Fibroblast of skin of scalp (primary cell): ENCODE measurements at regions not wholly inside any gene's neighbourhood (a gene's known extent, or its start where the extent isn't known, plus 50 kb on each side); places are given as distances from the start of the nearest gene placed in this dataset.
"Not testable (repeated sequence)": the region's sequence is repeated elsewhere in the genome, so short reads cannot be mapped to it uniquely, and the experiment has no call there.

ENCODE experiments used
- DNase-seq: peaks from one replicate; pipeline ENCODE4 v3.0.0-alpha.2; 2013

DNA sequence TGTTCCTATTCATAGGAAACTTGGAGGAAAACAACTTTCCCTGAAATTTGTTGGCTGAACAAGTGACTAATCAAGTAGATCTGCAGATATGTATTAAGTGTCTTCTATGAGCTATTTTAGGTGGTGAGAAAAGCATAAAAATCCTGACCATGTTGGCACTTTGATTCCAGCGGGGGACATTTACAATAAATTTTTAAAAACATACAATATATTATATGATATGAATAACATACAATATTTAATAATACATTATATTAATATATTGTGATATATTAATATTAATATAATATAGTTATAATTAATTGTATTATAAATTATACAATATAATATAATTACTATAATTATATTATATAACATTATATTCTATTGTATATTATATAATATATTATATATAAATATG lies 362.9 kb upstream of the SOX9 start:
- no peak for DNase-seq

DNA sequence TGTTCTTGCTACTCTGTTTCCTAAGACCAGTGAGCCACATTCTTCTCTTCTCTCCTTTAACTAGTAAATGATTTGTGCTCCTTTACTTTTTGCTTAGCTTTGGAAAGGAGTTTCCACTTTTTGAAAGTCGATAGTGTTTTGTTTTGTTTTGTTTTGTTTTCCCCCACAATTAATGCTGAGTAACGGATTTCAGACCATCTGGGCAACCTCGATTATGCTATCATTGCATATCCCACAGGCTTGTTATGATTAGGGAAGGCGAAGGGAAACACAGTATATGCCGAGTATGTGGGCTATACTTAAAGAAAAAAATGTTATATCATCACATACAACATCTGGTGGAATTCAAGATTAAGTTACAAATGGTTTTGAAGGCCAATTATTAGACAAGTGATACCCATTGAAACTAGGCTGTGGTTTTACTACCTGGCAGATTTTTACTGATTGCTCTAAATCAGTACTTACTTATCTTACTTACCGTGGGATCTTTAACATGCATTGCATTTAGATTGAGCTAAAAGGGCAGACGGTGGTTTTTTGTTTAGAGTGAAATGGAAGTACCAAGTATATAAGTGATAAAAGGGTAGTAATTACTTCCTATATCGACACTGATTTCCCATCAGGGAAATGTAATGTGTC lies 361.3 kb upstream of the SOX9 start:
- no peak for DNase-seq

DNA sequence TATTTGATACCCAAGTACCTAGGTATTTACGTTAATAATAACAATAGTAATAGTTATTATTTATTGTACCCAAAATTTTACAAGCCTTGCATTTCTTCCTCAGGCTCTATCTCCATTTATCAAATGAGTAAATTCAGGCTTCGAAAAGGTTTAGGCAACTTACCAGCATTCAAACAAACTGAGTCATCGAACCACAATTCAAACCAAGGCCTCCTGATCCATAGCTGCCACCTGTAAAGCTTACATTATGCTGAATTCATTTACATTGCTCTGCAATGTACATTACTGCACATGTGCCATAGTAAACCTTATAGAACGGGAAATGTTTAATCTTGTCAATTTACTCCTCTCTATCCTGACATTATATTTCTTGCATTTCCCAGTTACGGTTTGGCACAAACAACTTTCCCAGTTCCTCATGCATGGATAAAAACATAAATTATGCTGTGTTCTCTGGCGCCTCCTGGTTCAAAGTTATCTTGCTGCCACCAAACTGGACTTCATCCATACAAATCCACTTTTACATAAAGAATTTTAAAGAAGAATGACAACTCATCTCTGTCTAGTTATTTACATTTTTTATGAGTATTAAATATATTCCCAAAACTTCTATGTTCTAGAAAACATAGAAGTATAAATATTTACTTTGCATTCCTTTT lies 360.6 kb upstream of the SOX9 start:
- no peak for DNase-seq

DNA sequence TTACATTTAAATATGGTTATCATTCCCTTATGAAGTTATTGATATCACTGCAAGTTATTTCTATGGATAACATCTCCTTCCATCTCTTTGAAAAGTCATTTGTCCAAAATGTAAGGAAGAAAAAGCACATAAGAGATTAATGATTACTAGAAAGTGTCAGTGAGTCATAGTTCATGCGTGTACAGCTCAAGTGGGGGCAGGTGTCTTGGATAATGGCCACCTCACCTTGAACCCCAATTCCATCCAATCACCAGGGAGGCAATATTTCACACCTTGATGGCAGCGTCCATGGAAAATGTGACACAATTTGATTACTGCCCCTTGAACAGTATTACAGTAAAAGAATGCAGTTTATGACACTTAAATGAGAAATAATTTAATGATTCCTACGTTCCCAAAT lies 358.3 kb upstream of the SOX9 start:
- DNase-seq: no peak

DNA sequence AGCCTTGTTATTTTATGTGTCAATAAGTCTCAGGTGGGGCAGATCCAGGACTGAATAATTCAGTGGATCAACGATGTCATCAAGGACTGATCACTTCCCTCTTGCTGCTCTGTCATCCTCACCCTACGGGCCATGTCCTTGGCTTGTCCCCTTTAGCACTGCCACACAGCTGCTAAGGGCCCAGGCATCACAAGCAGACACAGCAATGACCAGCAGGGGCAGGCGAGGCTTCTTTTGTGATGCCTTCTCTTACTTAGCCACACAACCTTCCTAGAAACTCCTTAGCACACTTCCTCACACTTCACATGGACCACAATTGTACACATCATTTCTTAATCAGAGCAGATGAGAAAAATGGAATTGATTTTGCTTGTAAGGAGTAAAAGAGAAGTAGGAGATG lies 356.3 kb upstream of the SOX9 start:
- DNase-seq: peak; percentile 4

DNA sequence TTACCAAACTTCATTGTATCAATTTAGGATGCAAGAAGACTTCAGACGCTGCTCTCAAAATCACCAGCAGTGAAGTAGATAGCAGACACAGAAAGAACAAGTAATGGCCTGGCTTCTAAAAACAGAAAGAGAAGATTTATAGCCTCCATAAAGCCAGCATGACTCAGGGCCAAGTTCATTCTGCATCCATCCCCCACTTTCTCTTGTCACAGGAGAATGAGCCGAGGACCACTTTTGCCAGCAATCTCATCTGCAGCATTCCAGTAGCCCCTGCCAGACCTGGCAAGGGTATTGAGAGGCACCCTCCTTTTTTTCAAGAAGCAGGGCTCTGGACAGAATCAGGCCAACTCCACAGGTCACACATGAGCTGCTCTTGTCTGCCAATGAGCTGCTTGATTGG lies 355.4 kb upstream of the SOX9 start:
- no peak for DNase-seq

DNA sequence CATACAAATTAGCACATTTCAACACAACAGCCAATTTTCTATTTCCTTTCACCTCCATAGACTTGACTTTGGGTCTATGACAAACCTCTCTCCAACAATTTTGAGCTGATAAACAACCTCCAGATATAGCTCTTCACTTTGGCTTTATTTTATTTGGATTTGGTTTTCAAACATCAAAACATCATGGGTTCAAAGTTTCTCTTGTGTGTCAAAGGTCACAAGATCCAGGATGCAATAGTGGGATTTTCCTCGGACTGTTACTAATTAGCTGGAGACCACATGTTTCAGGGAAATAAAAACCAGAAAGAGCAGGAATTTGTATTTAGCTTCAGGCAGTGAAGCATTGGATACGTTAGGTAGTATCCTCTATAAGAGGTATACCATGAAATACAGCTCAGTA lies 351.0 kb upstream of the SOX9 start:
- no peak for DNase-seq

DNA sequence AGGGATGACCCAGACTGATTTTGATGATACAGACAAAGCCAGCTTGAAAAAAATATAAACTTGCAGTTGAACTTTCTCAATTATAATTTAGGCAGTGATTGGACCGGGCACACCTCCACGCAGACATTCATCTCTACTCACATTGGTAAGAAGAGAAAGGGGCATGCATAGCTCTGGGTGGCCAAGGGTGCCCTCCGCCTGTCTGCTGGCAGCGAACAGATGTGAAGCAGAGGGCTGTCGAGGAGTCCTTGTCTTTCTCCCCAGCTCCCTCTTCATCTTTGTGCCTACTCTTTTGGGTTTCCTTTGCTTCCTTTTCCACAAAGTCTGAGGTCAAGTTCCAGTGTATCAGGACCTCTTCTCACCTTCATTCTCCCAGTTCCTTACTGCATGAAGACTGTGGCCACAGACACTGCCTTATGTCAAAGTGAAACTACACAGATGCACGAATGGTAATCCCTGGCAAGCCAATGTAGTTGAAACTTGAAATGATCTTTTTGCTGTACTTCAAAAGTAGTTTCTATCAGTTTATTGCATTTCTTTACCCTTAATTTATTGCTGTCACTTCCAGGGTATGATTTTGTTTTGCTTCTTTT lies 343.7 kb upstream of the SOX9 start:
- DNase-seq: no peak

DNA sequence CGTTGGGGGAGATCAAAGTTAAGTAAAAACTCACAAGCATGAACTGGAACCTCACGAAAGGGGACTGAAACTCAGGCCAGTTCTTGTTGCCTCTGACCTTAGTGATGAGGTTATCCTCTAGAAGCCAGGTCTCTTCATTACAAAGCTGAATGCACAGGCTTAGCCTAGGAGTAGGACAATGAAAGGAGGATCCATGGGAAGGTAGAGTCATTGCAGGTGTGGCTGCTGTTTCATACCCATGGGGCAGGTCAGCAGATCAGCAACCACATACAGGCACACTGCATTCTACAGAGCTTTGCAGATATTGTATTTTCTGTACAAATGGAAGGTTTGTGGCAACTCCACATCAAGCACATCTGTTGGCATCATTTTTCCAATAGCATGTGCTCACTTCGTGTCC lies 341.3 kb upstream of the SOX9 start:
- DNase-seq: no peak

DNA sequence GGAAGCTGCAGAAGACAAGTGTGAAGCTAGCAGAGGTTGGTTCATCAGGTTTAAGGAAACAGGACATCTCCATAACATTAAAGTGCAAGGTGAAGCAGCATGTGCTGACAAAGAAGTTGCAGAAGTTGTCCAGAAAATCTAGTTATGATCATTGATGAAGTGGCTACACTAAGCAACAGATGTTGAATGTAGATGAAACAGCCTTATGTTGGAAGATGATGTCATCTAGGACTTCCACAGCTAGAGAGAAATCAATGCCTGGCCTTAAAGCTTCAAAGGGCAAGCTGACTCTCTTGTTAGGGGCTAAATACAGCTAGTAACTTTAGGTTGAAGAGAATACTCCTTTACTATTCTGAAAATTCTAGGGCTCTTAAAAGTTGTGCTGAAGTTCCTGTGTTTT lies 340.2 kb upstream of the SOX9 start:
- DNase-seq: no peak

DNA sequence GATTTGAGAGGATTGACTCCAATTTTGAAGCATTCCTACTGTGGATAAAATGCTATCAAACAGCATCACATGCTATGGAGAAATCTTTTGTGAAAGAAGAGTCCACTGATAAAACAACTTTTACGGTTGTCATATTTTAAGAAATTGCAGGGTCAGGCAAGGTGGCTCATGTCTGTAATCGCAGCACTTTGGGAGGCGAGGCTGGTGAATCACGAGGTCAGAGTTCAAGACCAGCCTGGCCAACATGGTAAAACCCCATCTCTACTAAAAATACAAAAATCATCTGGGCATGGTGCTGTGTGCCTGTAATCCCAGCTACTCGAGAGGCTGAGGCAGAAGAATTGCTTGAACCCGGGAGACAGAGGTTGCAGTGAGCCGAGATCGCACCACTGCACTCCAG lies 338.8 kb upstream of the SOX9 start:
- DNase-seq: not testable (repeated sequence)

DNA sequence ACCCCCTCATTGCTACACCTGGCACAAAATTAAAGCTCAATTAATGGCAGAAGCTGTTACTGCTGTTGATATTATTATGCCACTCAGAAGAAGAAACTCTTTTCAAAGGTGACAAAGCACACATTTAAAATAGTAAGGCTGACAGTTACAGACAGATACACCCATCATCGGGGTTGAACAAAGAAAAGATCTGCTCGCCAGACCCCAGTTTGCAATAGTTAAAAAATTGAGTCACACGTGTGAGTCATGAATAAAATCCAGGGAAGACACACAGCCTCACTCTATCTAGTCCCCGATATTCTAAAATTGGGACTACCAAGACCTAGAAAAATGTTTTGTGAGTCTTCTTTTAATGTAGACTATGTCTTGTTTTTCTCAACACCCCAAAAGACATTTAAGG lies 330.0 kb upstream of the SOX9 start:
- DNase-seq: peak; percentile 24

DNA sequence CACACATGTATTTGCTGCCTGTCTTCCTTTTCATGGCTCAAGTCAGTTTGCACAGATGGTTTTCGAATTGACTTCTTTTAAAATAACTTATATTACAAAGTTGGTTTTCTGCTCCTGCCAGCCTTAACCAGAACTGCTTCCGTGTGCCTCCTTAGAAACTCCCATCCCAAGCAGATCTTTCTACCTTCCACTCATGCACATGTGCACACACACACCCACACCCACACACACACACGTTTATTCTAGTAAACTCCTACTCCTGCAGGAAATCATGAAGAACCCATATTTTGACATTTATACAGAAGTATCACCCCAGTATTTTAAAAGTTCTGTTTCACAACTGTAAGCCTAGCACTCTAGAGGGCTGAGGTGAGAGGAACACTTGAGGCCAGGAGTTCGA lies 329.5 kb upstream of the SOX9 start:
- no peak for DNase-seq

DNA sequence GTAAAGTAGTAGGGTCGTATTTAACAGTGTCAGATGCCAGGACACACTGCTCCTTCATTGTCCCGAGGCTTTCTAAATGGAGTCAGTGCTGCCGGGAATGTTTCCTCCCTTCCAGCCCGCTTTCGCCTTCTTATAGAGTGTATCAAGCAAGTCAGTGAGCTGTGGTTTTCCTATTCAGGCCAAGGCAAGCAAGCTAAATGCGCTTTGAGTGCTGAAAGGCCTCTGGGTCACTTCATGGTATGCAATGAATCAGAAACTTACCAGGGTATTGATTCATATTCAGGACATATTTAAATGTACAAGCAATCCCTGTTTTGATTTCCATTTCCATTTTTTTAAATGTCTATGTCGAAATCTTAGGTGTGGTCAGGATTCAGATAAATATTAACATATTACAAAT lies 327.9 kb upstream of the SOX9 start:
- DNase-seq: peak; percentile 86

DNA sequence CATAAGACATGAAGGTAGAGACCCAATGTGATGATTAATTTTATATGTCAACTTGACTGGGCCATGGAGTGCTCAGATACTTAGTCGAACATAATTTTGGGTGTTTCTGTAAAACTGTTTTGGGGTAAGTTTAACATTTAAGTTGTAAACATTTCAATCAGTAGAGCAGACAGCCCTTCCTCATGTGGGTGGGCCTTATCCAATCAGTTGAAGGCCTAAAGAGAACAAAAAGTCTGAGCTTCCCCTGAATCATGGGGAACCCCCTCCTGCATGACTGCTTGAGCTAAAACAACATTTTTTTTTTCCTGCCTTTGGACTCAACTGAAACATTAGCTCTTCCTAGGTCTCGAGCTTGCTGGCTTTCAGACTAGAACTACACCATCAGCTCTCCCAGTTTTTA lies 327.3 kb upstream of the SOX9 start:
- DNase-seq: no peak

DNA sequence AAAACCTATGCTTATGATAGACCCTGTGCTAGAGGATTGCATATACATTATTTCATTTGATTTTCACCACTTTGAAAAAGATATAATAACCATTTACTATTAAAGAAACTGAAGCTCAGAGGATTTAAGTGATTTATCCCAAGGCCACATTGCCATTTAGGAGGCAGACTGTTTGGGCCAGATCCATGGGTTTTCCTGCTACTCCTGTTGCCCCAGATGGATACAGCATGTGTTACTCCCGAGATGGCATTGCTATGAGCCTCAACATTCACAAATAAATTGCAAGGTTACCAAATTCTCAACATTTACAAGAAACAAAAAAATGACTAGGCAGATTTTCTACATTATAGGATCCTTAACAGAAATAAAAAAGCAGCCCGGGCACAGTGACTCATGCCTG lies 322.1 kb upstream of the SOX9 start:
- no peak for DNase-seq

DNA sequence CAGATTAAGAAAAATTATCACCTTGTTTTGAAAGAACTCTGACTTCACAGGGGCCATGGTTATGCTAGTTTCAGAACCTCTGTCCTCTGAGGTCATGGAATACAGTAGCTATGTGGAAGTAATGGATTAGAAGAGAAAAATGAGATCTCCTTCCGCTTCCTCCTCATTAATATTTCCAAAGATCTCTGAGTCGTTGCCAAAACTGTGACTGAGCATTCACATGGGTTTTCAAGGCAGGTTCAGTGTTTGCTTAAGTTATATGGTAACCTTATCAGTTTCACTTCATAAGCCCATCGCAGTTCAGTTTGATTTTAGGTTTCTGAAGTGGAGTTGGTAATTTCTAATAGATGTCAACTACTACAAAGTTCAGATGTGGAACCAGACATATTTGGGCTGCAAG lies 321.2 kb upstream of the SOX9 start:
- DNase-seq: no peak

DNA sequence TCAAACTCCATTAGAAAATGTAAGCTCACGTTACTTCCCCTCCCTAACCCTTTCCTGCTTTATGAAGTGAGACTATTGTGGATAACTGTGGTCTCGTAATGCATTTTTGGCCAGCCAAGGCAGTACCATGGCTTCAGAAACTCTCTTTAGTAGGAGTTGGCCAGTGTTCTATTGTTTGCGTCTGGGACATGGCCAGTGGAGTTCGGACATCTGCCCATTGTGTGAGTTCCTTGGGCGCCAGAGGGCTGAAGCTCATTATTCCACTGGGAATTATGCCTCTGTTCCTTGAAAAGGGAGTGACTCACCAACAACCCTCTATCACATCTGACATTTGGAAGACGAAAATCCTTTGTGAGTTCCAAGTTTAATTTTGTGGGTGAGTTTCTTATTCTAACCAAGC lies 319.5 kb upstream of the SOX9 start:
- DNase-seq: no peak

DNA sequence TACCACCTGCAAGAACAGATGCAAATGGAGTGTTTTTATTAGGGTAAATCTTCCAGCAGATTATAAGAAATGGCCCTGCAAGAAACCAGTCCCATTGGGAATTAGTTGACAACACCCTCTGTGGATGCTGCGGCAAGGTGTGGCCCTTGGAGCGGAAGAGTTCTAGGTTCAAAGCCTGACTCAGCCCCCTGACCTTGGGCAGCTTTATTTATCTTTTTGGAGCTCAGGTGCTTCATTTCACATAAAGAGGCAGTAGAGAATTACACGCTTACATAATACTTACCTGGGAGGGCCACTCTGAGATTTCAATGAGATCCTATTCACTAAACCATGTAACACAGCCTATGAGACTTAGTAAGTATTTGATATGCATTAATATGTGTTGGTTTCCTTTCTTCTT lies 318.2 kb upstream of the SOX9 start:
- no peak for DNase-seq

DNA sequence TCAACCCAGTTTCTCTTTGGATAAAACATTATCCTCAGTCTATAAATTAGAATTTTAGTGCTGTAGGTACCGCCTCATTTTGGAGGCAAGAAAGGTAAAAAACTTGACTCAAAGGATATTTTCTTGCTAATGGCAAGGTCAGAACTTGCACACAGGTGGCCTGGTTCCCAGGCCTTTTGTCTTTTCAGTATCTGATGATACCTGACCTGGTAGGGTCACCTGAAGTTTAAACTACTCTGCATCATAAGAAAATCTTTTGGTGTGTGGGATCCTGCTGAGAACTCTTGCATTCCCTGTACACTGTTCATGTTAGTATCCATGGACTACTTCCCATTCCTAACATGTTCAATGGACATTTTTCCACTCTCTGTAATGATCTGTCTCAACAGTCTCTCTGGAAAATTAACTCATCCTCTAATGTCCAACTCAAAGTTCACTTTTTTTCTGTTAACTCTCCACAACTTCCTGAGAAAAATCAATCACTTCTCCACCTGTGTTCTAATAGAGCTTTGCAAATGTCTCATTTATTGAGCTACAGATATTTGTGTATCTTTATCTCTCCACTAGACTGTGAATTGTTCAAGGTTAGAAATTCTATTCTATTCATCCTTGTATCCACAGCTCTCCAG lies 317.1 kb upstream of the SOX9 start:
- no peak for DNase-seq

DNA sequence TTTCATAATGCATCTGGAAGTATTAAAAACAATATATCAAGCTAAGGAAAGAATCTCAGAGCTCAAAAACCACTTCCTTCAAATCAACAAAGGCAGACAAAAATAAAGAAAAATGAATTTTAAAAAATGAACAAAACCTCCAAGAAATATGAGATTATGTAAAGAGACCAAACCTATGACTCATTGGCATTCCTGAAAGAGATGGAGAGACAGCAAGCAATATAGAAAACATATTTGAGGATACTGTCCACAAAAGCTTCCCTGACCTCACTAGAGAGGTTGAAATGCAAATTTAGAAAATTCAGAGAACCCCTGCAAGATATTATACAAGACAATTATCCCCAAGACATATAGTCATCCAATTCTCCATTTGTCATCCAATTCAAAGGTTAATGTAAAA lies 311.3 kb upstream of the SOX9 start:
- peak; percentile 47 for DNase-seq

DNA sequence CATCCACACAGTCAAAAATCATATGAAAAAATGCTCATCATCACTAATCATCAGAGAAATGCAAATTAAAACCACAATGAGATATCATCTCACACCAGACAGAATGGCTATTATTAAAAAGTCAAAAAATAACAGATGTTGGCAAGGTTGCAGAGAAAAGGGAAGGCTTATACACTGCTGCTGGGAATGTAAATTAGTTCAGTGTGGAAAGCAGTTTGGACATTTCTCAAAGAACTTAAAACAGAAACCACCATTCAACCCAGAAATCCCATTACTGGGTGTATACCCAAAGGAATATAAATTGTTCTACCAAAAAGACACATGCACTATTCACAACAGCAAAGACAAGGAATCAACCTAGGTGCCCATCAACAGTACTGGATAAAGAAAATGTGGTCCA lies 307.0 kb upstream of the SOX9 start:
- peak; percentile 10 for DNase-seq

DNA sequence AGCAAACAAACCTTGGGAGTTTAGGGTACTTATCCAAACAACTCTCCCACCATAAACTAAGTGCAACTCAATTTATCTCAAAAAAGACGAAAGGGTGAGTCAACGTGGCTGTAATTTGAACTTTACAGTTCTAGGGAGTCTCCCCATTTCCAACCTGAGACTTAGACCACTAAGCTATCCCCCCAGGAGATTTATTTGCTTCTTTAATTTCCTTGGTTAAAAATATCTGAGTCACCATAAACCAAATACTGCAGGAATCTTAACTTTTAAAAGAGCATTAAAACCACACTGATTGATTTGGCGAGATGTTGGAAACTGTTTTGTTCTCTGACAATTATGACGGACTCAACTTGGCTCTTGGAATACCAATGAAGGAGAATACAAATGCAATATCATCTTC lies 299.3 kb upstream of the SOX9 start:
- peak; percentile 9 for DNase-seq

DNA sequence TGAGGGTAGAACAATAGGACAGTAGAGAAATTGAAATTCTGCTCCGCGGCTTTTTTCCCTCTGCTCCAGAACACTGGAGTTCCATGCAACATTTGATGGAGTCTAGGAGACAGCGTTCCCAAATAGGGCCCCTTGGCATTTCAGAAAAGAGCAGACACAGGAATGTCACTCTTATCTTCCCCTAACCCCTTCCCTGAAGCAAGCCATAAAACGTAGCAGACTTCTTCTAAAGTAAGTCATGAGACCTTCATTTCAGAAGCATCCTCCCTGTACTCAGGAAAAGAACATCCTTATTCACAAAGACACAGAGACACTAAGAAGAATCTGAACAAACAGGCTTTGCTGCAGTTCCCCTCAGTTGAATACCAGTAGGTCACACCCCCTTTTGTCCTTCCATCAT lies 296.1 kb upstream of the SOX9 start:
- DNase-seq: no peak
